RWPE1 (cell line): ENCODE measurements at regions not wholly inside any gene's neighbourhood (a gene's known extent, or its start where the extent isn't known, plus 50 kb on each side); places are given as distances from the start of the nearest gene placed in this dataset.

ENCODE experiments used
- CTCF ChIA-PET: fragments of 350-600 bp; sonication (Branson Sonifier 250); formaldehyde crosslinking; extraction: SDS; loops from one replicate; lab custom pipeline; 2021; lab: Yijun Ruan, JAX
- POLR2A ChIA-PET: fragments of 400-600 bp; formaldehyde crosslinking; extraction: SDS; loops from one replicate; lab custom pipeline; 2020; ENCODE audit warnings: antibody characterized with exemption; ENCODE audit not compliant: low non-redundant PET; lab: Yijun Ruan, JAX
- DNase-seq: peaks from one replicate; pipeline ENCODE4 v3.0.0; 2012; ENCODE audit warnings: low spot score
- H3K27ac ChIP-seq: fragments of 450-650 bp; 2 replicates; pipeline ENCODE4 v1.5.1; 2017
- CTCF ChIP-seq: fragments of 450-650 bp; conservative IDR thresholded peaks from 2 replicates; pipeline ENCODE4 v1.5.1; 2017; ENCODE audit warnings: low read depth, mild to moderate bottlenecking

- DNase-seq: no peak
- no peak overlapping the region for H3K27ac ChIP-seq
- ChIA-PET POLR2A (no interaction called here), CTCF (interaction anchor here (0.7 kb wide), 1 partner anchor 70 kb away, joined by 3 read pairs; no protein-coding TSS in a partner anchor)
- TF ChIP-seq CTCF: no peak
These were observed 110.3 kb upstream of the TMC3 start for GRCh38 chr15:81484086-81484955.

GRCh38 chr15:81483496-81483895 lies 109.5 kb upstream of the TMC3 start:
- ChIA-PET CTCF (interaction anchor here (0.6 kb wide), 1 partner anchor 73 kb away, joined by 3 read pairs; no protein-coding TSS in a partner anchor), POLR2A (no interaction called here)
- DNase-seq: no peak
- H3K27ac ChIP-seq: no peak overlapping the region
- TF ChIP-seq CTCF: no peak

GRCh38 chr15:81481346-81481745 lies 107.3 kb upstream of the TMC3 start:
- TF ChIP-seq CTCF: no peak
- ChIA-PET CTCF (interaction anchor here (0.6 to 1.0 kb wide), 4 partner anchors 329 to 629 kb away, joined by 3 to 4 read pairs (median 3); no protein-coding TSS in a partner anchor), POLR2A (no interaction called here)
- no peak for DNase-seq
- no peak overlapping the region for H3K27ac ChIP-seq

GRCh38 chr15:81480645-81481053 lies 106.6 kb upstream of the TMC3 start:
- H3K27ac ChIP-seq: no peak overlapping the region

GRCh38 chr15:81478354-81478753 lies 104.3 kb upstream of the TMC3 start:
- no peak overlapping the region for H3K27ac ChIP-seq
- no peak for TF ChIP-seq CTCF
- no peak for DNase-seq
- POLR2A ChIA-PET: no interaction called here
- CTCF ChIA-PET: interaction anchor here (0.6 to 0.7 kb wide), 2 partner anchors 57 to 1153 kb away, joined by 3 read pairs; no protein-coding TSS in a partner anchor

More at GRCh38 chr15:81480645-81481053, 106.6 kb upstream of the TMC3 start:
- peak; percentile 34 for DNase-seq
- ChIA-PET CTCF (interaction anchor here (0.6 to 1.0 kb wide), 6 partner anchors 11 to 717 kb away, joined by 3 to 5 read pairs (median 3); no protein-coding TSS in a partner anchor), POLR2A (no interaction called here)
- TF ChIP-seq CTCF: peak; percentile 87

- no peak for TF ChIP-seq CTCF
- DNase-seq: no peak
- no peak overlapping the region for H3K27ac ChIP-seq
- ChIA-PET CTCF (no interaction called here), POLR2A (no interaction called here)
These were observed 101.9 kb upstream of the TMC3 start for GRCh38 chr15:81475926-81476325.
